ENCODE measurements at regions not wholly inside any gene's neighbourhood (a gene's known extent, or its start where the extent isn't known, plus 50 kb on each side); places are given as distances from the start of the nearest gene placed in this dataset.

GRCh38 chr14:38774162-38774561 lies 328.9 kb downstream of the SEC23A start:
- DNase-seq (ENCODE audit: low spot score), result no peak

GRCh38 chr14:38770251-38770650 lies 332.8 kb downstream of the SEC23A start:
- no peak for DNase-seq (ENCODE audit: low spot score)

- no peak for DNase-seq (ENCODE audit: low spot score)
Observed at GRCh38 chr14:38762845-38763244, 340.2 kb downstream of the SEC23A start.

GRCh38 chr14:38762426-38762825 lies 340.6 kb downstream of the SEC23A start:
- no peak for DNase-seq (ENCODE audit: low spot score)

- DNase-seq (ENCODE audit: low spot score), result no peak
Observed at GRCh38 chr14:38761033-38761432, 342.0 kb downstream of the SEC23A start.

- no peak for DNase-seq (ENCODE audit: low spot score)
Observed at GRCh38 chr14:38758661-38759060, 344.4 kb downstream of the SEC23A start.

GRCh38 chr14:38755036-38755435 lies 348.0 kb downstream of the SEC23A start:
- no peak for DNase-seq (ENCODE audit: low spot score)

GRCh38 chr14:38752750-38753149 lies 350.3 kb downstream of the SEC23A start:
- no peak for DNase-seq (ENCODE audit: low spot score)

- DNase-seq (ENCODE audit: low spot score), result no peak
Observed at GRCh38 chr14:38752341-38752740, 350.7 kb downstream of the SEC23A start.

- DNase-seq (ENCODE audit: low spot score), result no peak
Observed at GRCh38 chr14:38751459-38751858, 351.6 kb downstream of the SEC23A start.

- no peak for DNase-seq (ENCODE audit: low spot score)
Observed at GRCh38 chr14:38749936-38750335, 353.1 kb downstream of the SEC23A start.

- no peak for DNase-seq (ENCODE audit: low spot score)
Observed at GRCh38 chr14:38745861-38746260, 357.2 kb downstream of the SEC23A start.

GRCh38 chr14:38743966-38744584 lies 359.0 kb downstream of the SEC23A start:
- DNase-seq (ENCODE audit: low spot score), result no peak

GRCh38 chr14:38737686-38738407 lies 365.2 kb downstream of the SEC23A start:
- DNase-seq (ENCODE audit: low spot score), result no peak

GRCh38 chr14:38735005-38735404 lies 368.0 kb downstream of the SEC23A start:
- DNase-seq (ENCODE audit: low spot score), result no peak

- DNase-seq (ENCODE audit: low spot score), result no peak
Observed at GRCh38 chr14:38731962-38732361, 371.1 kb downstream of the SEC23A start.

GRCh38 chr14:38730420-38730819 lies 372.6 kb downstream of the SEC23A start:
- DNase-seq (ENCODE audit: low spot score), result no peak

- no peak for DNase-seq (ENCODE audit: low spot score)
Observed at GRCh38 chr14:38727731-38728130, 375.3 kb downstream of the SEC23A start.

- DNase-seq (ENCODE audit: low spot score), result no peak
Observed at GRCh38 chr14:38724621-38725020, 378.4 kb downstream of the SEC23A start.

GRCh38 chr14:38723959-38724358 lies 379.1 kb downstream of the SEC23A start:
- DNase-seq (ENCODE audit: low spot score), result no peak

- DNase-seq (ENCODE audit: low spot score), result no peak
Observed at GRCh38 chr14:38723277-38723676, 379.8 kb downstream of the SEC23A start.

- DNase-seq (ENCODE audit: low spot score), result peak; percentile 37
Observed at GRCh38 chr14:38721822-38722431, 381.1 kb downstream of the SEC23A start.

- no peak for DNase-seq (ENCODE audit: low spot score)
Observed at GRCh38 chr14:38718519-38718918, 384.5 kb downstream of the SEC23A start.

All from RKO (cell line).